H1 (cell line): ENCODE measurements at regions not wholly inside any gene's neighbourhood (a gene's known extent, or its start where the extent isn't known, plus 50 kb on each side); places are given as distances from the start of the nearest gene placed in this dataset.

Source experiments
- E2F6 ChIP-seq: IDR thresholded peaks from 2 replicates; pipeline ENCODE4 v1.6.1; 2012; ENCODE audit warnings: inconsistent platforms
- EZH2 ChIP-seq: fragments of 200-600 bp; sonication (generic); IDR thresholded peaks from 2 replicates; pipeline ENCODE4 v1.7.1; 2012; ENCODE audit warnings: low read depth, mild to moderate bottlenecking, moderate library complexity, low read length, inconsistent platforms; ENCODE audit not compliant: severe bottlenecking
- FOSL1 ChIP-seq: IDR thresholded peaks from 2 replicates; pipeline ENCODE4 v1.6.1; 2011; ENCODE audit warnings: mild to moderate bottlenecking, low read depth, low read length, moderate library complexity; ENCODE audit not compliant: insufficient read depth
- HDAC2 ChIP-seq, 2 experiments: fragments of 300-600 bp in 1 of 2; sonication (generic) in 1 of 2; IDR thresholded peaks; 2 replicates each; pipeline ENCODE4 v1.6.1; 2011 to 2012; ENCODE audit warnings: low read depth in 2 of 2, low read length in 2 of 2, mild to moderate bottlenecking in 2 of 2, moderate library complexity in 2 of 2, borderline replicate concordance in 1 of 2, inconsistent platforms in 1 of 2
- POLR2A ChIP-seq, 2 experiments: IDR thresholded peaks; 1 replicate in 1 of 2; 2 replicates in 1 of 2; pipeline ENCODE4 v1.6.1; 2011; ENCODE audit warnings: low read depth in 2 of 2, low read length in 2 of 2, mild to moderate bottlenecking in 2 of 2; ENCODE audit errors: control extremely low read depth in 1 of 2
- RFX5 ChIP-seq: IDR thresholded peaks from 2 replicates; pipeline ENCODE4 v1.6.1; 2011; ENCODE audit warnings: low read depth, low read length, improper control_type of control experiment, borderline replicate concordance
- TF ChIP-seq, protein P1 (sequence below), 3 experiments: IDR thresholded peaks; 1 replicate in 2 of 3; 2 replicates in 1 of 3; pipeline versions ENCODE4 v1.5.1 to v1.6.1; 2011; ENCODE audit warnings: low read length in 3 of 3, mild to moderate bottlenecking in 3 of 3, inconsistent platforms in 2 of 3, low read depth in 1 of 3, moderate library complexity in 1 of 3; ENCODE audit not compliant: insufficient read depth in 1 of 3; ENCODE audit errors: control extremely low read depth in 1 of 3

DNA sequence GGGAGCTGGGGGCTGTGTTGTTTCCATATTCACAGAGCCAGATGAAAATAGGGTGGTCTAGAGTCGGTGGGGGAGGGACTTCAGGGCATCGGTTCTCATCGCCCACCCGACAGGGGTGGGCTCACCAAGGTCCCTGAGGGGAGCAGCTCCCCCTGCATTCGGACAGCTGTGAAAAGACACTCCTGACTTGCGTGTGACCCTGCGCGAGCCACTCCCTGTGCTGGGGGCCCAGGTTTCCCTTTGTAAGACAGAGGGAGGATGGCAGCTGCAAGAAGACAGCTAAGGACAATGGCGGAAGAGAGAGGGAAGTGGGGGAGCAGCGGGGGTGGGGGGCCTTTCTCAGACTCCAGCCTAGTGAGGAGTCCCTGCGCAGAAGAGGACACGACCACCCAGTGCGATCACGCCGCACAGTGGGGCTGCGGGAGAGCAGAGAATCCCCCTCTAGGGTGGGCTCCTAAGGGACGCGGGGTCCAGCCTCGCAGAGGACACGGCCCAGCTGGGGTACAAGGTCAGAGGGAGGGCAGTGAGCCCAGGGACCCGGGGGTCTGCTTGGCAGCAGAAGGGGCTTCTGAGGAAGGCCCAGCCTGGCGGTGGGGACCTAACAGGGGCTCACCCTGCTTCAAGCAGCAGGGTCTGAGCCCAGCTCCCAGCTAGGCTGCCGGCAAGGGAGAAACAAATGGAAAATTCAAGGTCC is 326.9 kb upstream of the DIO3 start:
- TF ChIP-seq FOSL1 (no peak), HDAC2 (IDR thresholded peaks at IDR 0.05; ENCODE audit: borderline replicate concordance in 1 of 2, low read depth in 2 of 2, low read length in 2 of 2) (no peak), POLR2A (IDR thresholded peaks at IDR 0.05; ENCODE audit: control extremely low read depth in 1 of 2, low read depth in 2 of 2, low read length in 2 of 2) (no peak), EZH2 (no peak), RFX5 (no peak), E2F6 (no peak)
- TF ChIP-seq, protein P1, sequence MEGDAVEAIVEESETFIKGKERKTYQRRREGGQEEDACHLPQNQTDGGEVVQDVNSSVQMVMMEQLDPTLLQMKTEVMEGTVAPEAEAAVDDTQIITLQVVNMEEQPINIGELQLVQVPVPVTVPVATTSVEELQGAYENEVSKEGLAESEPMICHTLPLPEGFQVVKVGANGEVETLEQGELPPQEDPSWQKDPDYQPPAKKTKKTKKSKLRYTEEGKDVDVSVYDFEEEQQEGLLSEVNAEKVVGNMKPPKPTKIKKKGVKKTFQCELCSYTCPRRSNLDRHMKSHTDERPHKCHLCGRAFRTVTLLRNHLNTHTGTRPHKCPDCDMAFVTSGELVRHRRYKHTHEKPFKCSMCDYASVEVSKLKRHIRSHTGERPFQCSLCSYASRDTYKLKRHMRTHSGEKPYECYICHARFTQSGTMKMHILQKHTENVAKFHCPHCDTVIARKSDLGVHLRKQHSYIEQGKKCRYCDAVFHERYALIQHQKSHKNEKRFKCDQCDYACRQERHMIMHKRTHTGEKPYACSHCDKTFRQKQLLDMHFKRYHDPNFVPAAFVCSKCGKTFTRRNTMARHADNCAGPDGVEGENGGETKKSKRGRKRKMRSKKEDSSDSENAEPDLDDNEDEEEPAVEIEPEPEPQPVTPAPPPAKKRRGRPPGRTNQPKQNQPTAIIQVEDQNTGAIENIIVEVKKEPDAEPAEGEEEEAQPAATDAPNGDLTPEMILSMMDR (IDR thresholded peaks at IDR 0.05; ENCODE audit: control extremely low read depth in 1 of 3, insufficient read depth in 1 of 3, low read depth in 1 of 3, low read length in 3 of 3), result no peak
